ENCODE measurements at regions not wholly inside any gene's neighbourhood (a gene's known extent, or its start where the extent isn't known, plus 50 kb on each side); places are given as distances from the start of the nearest gene placed in this dataset.
"Not testable (repeated sequence)": the region's sequence is repeated elsewhere in the genome, so short reads cannot be mapped to it uniquely, and the experiment has no call there.

DNA sequence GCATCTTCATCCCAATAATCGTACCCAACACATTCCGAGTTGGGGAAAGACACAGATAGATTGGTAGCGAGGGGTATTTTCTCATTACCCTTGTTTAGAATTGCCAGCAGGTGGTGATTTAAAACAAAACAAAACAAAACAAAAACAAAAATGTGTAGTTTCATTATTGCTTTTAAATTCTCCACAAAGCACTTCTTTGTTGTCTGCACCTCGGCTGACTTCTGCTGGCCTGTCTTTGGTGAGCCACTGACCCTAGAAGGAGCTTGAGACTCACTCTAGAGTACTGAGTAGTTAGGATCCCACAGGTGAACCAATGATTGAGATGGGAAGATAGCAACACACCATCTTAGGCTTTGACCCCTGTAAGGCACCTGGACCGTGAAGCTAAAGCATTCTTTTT lies 105.4 kb upstream of the BET1 start:
- no peak for DNase-seq (ENCODE audit: low read depth)

DNA sequence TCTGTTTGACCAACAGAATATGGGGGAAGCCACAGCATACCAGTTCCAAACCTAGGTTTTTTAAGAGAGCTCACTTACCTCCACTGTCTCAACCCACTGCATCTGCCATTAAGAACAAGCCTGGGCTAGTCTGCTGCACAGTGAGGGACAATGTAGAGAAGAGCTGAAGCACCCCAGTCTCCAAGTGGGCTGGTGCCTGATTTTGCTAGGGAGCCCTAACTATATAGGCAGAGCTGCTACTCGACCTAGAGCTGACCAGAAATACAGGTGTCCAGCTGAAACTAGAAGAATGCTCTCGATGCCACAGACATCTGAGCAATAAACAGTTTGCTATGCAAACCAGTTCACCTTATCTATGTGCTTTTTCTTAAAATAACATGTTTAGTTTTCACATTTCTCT lies 106.9 kb upstream of the BET1 start:
- DNase-seq (ENCODE audit: low read depth) = no peak

DNA sequence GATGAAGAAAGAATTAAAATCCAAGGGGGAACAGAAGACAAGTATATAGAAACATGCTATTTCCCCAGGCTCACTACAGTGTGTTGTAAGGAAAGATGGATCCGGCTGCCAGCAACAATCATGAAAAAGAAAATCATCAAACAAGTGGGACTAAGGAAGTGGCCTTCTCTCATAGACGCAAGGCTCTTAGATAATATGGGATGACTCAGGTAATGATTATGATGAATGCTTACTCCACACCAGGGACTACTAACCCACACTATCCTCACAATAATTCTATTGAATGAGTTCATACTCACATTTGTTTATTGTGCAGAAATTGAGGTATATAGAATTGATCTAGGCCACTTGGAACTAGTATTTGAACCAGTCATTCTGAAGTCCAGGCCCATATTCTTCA lies 111.2 kb upstream of the BET1 start:
- no peak for DNase-seq (ENCODE audit: low read depth)

DNA sequence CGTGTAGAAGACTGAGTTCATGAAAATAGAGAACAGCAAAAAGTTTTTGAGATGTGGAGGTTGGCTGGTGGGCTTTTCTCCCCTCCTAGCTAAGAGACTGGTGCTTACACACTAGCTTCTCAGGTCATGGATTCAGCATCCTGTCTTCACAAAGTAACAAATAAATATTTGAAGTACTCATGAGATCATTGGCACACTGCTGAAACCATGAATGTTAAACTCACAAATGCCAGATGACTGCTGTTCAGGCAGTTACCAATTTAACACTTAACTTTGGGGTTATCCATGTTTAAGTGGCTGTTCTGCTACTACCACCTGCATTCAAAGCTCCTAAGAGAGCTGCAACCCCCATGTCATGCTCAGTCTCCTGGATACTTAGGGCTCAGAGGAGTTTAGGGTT lies 119.0 kb upstream of the BET1 start:
- no peak for DNase-seq (ENCODE audit: low read depth)

DNA sequence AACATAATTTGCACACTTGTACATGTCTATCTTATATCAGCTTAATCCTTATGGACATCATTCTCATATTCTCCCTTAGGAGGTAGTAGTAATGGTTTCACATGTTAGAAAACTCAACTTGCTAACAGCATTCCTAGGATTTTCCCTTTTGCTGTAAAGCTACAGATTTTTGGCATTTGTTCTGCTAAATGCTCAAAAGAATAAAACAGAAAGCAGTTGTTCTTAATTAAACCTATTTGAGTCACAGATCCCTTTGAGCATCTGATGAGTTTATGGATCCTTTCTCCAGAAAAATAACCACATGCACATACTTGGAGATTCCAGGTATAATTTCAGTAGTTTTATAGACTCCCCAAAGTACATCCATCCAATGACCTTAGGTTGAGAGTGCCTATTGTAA lies 122.9 kb upstream of the BET1 start:
- no peak for DNase-seq (ENCODE audit: low read depth)

DNA sequence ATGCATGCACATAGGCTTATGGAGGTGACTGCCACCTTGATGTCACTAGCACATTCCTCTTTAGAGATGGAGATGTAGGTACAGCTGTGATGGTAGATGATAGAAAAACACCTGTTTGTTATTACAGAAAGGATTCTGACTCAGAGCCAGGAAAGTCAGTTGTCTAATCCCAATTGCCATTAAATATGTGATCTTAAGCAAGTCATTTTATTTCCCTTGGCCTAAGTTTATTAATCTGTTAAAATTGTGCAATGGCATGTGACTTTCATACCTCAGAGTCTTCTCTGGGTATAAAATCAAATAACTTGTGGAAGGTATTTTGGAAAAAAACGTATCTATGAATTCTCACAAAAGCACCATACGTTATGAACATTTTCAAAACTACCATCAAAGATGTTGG lies 123.9 kb upstream of the BET1 start:
- DNase-seq (ENCODE audit: low read depth) = no peak

DNA sequence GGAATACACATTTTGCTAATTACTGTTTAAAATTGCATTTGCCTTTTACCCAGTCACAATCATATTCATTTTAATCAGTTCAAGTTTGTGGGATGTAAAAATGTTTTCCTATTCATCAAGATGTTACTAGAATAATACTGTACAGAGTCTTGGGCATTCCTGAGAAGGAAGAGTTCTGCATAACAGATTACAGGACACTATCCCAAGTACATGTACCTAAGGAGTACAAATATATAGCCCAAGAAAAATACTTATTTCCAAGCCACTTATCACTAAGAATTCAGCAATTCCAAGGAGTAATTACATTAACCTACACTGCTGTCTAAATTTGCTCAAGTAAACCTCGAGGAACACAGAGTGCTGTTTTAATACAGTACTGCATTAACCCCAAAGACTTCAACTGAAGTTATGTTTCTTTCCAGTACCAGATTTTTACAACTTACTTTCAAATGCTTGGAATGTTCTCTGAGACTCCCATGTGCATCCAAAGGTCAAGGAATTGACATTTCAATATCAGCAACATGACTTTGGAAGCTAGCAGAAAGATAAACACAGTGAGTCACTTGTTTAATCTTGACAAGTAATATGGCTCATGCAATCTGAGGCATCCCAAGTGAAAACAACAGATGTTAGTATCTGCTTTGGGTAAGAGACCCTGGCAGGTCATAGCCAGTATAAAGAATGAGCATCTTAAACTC lies 125.4 kb upstream of the BET1 start:
- DNase-seq (ENCODE audit: low read depth) = no peak

DNA sequence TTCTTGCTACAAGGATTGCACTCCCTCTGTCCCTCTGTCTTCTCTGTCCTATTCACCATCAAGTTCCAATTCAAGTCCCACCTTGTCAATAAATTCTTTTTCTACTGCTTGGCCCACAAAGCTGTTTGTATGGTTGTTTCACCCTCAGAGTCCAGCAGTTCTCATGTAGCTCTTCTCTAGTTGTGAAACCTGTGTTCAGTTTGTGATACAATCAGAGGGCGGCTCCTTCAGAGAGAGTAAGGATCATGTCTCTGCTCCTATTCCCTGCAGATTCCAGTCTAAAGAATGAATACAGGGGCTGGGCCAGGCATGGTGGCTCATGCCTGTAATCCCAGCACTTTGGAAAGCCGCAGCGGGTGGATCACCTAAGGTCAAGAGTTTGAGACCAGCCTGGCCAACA lies 126.6 kb upstream of the BET1 start:
- no peak for DNase-seq (ENCODE audit: low read depth)

DNA sequence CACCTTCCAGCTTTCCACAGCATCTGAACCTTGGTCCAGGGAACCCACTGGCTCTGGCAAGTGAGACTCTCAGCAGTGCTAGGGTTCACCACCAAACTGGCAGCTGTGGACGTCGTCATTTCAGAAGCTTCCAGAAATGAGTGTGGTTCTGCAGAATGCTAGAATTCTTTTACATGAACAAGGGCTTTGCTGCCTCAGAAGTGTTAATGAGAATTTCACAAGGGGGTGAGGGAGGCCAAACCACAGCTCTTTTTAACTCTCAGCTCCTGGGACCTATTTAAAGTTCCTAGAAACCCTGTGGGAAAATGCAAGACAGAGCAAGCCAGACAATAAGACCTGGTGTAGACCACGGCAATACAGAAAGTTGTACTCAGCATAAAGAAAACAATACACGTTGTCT lies 129.3 kb upstream of the BET1 start:
- no peak for DNase-seq (ENCODE audit: low read depth)

DNA sequence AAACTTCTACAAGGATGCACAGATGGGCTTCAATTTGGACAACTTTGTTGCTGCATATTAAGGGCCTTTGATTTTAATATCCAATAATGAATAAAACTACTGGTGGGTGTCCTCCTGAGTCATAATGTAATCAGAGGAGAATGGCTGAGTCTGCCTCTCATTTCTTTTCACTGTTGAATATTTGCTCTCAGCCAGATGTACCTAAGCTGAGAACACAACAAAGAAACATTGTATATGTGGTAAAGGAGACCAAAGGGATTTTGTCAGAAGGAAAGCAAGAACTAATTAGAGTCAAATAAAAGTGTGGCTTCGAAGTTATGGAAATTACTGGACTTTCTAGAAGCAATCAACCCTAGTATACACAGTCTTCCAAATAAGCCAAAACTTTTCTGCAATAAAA lies 131.0 kb upstream of the BET1 start:
- no peak for DNase-seq (ENCODE audit: low read depth)

DNA sequence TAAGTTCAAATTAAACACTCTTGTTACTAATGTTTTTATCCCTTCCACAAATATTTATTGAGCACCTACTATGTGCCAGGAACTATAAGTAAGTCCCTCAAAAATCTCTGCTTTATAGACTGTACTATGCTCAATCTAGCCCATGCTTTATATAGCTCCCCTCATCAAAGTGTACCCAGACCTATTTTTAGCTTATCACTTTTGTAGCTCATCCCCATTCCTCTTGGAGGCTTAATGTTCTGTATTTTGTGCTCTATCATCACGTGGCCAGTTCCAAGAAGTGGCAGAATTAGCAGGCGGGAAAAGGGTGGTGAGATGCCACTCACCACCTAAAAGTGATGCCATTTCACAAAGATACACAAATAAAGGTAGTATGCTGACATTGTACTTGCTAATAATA lies 138.1 kb upstream of the BET1 start:
- DNase-seq (ENCODE audit: low read depth) = no peak

DNA sequence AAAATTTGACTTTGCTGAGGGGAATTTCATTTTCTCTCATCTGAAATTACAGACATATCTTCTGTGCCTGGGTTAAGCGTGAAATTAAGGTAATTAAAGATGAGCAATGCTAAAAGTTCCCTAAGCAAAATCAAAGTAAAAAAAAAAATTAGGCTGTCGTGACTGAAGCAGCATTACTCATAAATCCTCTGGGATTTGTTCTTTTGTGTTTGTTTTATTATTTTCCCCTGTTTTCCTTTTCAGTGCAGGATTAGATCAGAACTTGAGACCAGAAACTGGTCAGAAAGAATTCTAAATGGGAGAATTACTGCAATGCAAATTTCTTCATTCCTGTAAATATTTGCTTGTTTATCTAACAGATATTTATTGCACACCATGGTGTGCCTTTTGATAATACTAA lies 141.4 kb upstream of the BET1 start:
- DNase-seq (ENCODE audit: low read depth) = no peak

DNA sequence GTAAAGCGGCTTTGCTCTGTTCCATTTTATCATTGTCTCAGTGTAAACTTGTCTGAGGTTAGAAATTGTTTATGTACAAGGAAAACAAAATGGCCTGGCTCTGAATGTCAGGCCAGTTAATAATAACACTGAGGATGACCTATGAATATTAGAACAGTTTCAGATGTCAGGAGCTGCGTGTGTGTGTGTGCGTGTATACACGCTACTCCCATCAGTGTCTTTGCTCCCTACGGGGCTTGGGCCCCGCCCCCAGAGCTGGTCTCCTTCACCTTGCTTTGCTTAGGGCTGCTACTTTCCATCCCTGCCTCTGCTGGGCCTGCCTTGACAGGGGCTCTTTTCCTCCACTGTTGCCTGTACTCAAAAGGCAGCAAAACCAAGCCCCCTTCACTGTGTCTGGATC lies 142.3 kb upstream of the BET1 start:
- no peak for DNase-seq (ENCODE audit: low read depth)

DNA sequence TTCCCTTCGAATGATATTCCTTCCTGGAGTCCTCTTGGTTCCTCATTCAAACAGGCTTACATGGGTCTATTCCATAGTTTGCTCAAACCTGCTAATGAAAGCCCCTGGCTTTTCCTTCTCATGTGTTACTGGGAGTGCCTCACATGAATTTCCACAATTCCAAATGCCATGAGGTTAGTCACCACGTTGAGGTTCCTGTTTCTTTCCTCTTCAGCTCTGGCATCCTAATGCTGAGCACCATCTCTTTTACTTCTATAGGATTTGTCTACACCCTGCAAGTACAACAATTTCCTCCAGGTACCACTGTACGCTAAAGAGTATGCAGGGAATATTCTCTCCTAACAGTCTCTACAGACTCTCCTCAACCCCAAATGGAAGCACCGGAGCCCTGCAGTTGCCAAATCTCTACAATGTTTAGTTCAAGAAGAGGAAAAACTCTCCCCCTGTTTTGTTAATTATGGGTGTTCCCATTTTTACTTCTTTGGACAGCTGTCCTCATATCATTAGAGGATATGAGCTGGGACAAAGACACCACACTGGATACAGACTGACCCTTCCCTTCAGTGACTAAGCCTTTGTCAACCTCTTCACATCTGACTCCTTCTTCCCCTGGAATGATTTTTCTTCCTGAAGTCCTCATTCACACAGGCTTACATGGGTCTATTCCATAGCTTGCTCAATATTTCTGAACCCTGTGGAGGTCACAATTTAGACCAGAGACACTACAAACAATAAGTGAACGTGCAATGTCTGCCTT lies 145.8 kb upstream of the BET1 start:
- no peak for DNase-seq (ENCODE audit: low read depth)

DNA sequence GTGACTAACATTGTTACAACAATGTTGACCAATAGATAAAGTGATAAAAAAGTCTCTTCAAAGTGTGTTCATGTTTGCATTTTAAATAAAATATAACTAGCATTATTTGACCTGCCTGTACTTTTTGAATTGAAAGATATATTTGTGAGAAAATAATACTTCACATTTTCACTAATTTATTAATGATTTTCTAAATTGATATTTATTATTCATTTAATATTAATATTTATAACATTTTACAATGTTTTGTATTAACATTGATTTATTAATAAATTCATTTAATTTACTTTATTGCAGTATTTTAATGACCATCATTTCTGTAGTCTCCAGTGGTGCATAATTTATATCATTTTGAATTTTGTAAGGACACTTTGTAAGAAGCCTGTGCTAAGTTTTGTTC lies 150.0 kb upstream of the BET1 start:
- DNase-seq (ENCODE audit: low read depth) = no peak

DNA sequence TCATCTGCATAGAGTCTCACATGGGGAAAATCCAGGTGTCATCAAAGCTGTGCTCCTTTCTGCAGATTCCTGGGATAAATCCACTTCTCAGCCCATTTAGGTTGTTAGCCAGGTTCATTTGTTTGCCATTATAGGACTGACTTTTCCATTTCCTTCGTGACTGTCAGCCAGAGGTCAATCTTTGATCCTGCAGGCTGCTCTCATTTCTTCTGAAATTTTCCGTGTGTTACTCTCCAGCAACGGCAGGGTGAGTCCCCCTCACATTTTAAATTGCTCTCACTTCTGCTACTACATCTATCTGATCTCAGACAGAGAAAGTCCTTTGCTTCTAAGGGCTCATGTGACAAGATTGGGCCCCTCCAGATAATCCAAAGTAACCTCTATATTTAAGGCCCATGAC lies 150.7 kb upstream of the BET1 start:
- DNase-seq (ENCODE audit: low read depth) = no peak

DNA sequence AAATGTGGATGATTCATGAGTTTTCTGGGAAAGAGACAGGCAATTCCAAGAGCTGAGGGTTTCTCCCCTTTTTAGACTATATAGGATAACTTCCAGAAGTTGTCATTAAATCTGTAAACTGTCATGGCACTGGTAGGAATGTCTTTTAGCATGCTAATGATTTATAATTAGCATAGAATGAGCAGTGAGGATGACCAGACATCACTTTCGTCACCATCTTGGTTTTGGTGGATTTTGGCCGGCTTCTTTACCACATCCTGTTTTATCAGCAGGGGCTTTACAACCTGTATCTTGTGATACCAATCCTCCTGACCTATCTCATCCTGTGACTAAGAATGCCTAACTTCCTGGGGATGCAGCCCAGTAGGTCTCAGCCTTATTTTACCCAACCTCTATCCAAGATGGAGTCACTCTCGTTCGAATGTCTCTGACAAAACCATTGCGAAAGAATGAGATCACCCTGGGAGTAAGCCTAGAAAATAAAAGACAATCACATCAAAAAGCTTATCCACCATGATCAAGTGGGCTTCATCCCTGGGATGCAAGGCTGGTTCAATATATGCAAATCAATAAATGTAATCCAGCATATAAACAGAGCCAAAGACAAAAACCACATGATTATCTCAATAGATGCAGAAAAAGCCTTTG lies 153.6 kb upstream of the BET1 start:
- DNase-seq (ENCODE audit: low read depth) = not testable (repeated sequence)

DNA sequence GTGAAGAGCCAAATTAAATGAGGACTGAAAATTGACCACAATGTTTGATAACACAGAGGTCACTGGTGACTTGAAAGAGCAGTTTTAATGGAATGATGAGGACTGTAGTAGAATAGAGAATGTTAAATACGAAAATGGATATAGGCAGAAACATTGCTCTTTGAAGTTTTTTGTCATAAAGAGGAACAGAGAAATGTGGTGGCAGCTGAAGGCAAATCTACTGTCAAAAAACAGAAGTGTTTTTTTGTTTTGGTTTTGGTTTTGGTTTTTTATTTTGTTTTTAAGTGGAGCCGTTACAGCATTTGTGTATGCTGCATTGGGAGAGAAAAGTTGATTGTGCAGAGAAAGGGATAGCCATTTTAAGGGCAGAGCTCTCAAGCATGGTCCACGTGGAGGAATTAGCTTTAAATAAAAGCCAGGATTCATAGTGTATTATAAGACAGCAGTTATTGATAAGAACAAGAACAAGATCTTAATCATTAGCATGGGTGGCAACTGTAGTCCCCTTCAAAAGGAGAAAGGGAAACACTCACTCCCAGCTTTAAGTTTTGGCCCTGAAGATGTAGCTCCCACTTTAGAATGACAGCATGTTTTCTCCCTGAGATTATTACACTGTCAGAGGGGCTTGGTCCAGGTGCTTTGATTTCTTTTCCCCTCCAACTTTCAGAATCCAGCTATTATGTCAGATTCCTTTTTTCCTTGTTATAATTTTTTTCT lies 156.7 kb upstream of the BET1 start:
- no peak for DNase-seq (ENCODE audit: low read depth)

DNA sequence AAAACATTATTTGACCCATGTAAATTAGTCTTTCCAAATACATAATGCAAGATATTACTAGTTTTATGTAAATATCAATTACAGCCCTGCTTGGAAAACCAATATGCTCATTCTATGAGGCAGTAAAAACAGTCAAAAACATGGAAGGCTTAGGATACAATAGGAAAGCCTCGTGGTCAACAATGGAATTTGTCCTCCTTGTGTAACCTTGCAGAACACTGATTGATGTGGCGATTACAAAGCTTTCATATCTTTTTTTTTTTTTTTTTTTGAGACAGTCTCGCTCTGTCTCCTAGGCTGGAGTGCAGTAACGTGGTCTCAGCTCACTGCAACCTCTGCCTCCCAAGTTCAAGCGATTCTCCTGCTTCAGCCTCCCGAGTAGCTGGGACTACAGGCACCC lies 157.3 kb upstream of the BET1 start:
- DNase-seq (ENCODE audit: low read depth) = no peak

DNA sequence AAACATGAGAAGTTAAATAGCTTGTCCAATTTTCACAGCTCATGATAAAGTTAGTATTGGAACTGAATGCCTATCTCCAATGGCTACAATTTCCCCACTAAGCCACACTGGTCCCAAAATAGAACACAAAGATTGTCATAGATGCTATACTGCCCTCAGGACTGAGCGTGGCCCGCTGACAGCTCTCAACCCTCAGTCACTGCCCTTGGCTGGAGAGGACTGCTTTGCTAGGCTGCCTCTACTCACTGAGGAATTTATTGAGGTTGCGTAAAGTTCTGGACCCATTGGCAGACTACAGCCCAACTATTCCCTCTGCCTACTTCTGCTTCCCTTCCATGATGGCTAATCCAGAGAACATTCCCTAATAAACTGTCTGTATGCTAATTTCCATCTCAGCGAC lies 165.5 kb upstream of the BET1 start:
- DNase-seq (ENCODE audit: low read depth) = no peak

DNA sequence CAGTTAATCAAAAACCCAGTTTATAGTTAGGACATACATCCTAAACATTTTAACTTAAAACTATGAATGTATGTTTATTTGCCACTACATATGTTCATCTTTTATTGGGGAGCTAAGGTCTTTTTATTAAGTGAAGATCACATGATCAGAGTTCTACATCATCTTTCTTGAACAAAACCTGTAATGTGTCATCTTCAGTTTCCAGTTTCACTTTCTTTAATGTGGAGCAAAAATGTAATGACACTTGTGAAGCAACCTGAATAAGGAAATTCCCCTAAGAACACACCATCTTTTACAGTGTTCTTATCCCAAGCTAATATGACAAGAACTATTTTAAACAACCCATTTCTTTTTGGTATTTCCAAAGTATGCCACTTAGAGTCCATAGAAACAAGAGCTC lies 166.7 kb upstream of the BET1 start:
- no peak for DNase-seq (ENCODE audit: low read depth)

DNA sequence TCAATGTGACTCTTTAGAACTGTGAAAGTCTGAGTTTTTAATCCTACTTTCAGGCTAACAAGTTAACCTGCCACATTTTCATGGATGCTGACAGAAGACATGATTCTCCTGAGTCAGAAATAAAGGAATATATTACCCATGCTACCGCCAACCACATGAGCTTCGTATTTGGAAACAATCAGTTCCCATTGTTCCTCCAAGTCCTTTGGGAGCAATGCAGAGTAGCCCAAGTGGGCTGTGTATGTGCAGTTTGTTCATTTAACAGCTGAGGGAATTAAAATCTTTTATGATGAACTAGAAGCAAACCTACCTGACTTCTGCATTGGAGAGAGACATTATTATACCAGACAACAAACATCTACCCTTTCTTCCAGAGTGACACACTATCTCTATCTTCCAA lies 169.3 kb upstream of the BET1 start:
- no peak for DNase-seq (ENCODE audit: low read depth)

DNA sequence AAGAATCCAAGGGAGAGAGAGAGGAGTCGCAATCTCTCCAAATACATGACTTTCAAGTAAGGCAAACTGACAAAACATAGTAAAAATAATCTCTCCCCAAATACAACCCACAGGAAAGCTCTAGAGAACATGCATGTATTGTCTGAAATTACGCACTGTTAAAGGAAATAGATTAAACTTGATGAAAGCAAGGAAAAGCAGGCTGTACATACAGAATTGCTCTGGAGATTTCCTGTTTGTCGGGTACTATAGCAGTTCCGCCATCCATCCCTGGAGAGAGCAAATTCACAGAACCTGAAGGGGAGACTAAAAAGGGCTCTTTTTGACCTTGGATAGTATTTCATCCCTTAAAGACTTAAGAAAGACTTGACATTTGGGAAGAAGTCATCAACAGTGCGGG lies 170.2 kb upstream of the BET1 start:
- no peak for DNase-seq (ENCODE audit: low read depth)
